Astrocyte of the spinal cord (primary cell): ENCODE measurements at regions not wholly inside any gene's neighbourhood (a gene's known extent, or its start where the extent isn't known, plus 50 kb on each side); places are given as distances from the start of the nearest gene placed in this dataset.
"Not testable (repeated sequence)": the region's sequence is repeated elsewhere in the genome, so short reads cannot be mapped to it uniquely, and the experiment has no call there.

Experiments
- DNase-seq: peaks from one replicate; pipeline ENCODE4 v3.0.0; 2011; ENCODE audit warnings: low read depth, low spot score
- H3K4me3 ChIP-seq: 2 replicates; pipeline ENCODE4 v1.5.1; 2011; ENCODE audit warnings: low read depth, mild to moderate bottlenecking, low read length, moderate library complexity
- CTCF ChIP-seq: IDR thresholded peaks from 2 replicates; pipeline ENCODE4 v1.5.1; 2012; ENCODE audit warnings: low read depth, mild to moderate bottlenecking, low read length, inconsistent platforms
- in situ Hi-C: cut with HindIII; loops from 2 replicates; pipeline ENCODE4 v1.10.0; 2017; ENCODE audit warnings: low sequenced_read_pairs

GRCh38 chr11:134957540-134958335 lies 545.7 kb upstream of the B3GAT1 start:
- DNase-seq, result no peak
- TF ChIP-seq CTCF, result no peak
- in situ Hi-C loops, result no loop called here
- no peak overlapping the region for H3K4me3 ChIP-seq

DNA sequence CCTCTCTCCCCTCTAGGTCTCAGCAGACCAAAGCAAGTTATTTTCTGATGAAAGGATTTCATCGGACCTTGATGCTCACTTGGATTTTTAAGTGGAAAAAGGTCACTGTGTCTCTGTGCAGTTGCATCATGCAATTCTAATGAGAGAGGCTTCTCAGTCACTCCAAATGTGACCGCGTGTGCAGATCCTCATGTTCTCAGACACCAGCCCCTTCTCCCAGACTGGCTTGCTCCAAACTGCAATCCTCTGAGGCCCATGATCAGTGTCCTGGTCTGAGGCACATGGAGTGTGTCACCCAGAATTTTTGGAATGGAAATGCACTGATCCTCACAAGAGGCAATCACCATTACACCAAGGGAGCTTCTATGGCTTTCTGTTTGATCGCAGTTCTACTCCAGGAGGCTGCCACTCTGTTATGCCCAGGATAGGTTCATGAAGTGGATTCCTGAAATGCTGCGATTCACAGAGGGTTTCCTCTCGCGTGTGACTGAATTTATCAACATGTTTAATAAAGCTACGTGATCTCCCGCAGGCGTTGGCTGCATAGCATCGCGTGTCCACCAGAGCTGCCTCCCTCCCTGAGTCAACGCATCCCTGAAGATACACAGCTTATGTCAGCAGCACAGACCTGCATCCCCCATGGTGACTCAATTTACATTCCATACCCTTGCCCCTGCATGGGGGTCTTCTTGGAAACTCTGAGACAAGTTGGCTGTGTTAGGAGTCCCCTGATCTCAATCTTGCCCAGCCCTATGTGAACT lies 544.6 kb upstream of the B3GAT1 start:
- TF ChIP-seq CTCF, result no peak
- no peak overlapping the region for H3K4me3 ChIP-seq
- DNase-seq, result no peak
- in situ Hi-C loops, result no loop called here

DNA sequence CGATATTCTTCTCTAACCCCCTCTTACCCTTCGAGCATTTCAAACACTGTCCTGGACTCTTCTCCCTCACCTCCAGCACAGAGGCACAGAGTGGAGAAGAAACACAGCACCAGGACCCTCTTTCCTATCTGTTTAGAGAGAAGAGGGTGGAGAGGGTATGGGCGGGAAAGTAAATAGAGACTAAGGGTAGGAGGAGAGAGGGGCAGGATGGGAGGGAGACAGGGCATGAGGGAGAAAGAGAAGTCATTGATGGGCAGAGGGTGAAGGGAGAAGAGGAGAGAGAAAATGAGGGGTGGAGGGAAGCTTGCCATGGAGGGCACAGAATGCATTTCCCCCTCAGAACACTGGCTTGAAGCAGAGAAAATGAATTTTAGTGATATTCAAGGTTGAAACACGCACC lies 543.9 kb upstream of the B3GAT1 start:
- in situ Hi-C loops, DNase-seq, H3K4me3 ChIP-seq: not testable (repeated sequence)

DNA sequence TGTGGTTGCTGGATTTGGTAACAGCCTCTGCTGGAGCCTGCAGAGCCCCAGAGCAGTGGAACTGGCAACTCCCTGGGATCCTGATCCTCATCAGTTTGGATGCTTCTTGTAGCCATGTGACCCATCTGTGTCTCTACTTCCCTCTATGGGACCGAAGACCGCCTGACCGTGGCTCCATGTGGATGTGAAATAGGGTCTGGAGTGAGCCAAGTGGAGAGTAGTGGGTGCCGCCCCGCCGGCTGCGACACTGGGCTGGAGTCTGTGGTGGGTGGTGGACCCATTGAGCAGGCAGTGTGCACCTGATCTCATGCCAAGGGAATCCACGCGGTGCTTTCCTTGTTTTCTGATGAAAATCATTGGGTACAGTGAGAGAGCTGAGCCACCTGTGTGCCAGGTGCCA lies 543.2 kb upstream of the B3GAT1 start:
- in situ Hi-C loops, result no loop called here
- DNase-seq, result no peak
- H3K4me3 ChIP-seq, result no peak overlapping the region
- no peak for TF ChIP-seq CTCF

GRCh38 chr11:134954456-134954855 lies 542.4 kb upstream of the B3GAT1 start:
- H3K4me3 ChIP-seq, DNase-seq, in situ Hi-C loops: not testable (repeated sequence)

- H3K4me3 ChIP-seq, DNase-seq, in situ Hi-C loops: not testable (repeated sequence)
Measured at GRCh38 chr11:134953417-134953970, 541.5 kb upstream of the B3GAT1 start.

GRCh38 chr11:134951305-134951700 lies 539.3 kb upstream of the B3GAT1 start:
- no peak for TF ChIP-seq CTCF
- in situ Hi-C loops, result no loop called here
- no peak overlapping the region for H3K4me3 ChIP-seq
- DNase-seq, result peak; percentile 69

GRCh38 chr11:134950692-134951304 lies 538.8 kb upstream of the B3GAT1 start:
- DNase-seq, result peak; percentile 62

More at GRCh38 chr11:134950692-134951304, 538.8 kb upstream of the B3GAT1 start:
- no peak for TF ChIP-seq CTCF
- no peak overlapping the region for H3K4me3 ChIP-seq
- in situ Hi-C loops, result no loop called here
